GM19468 (cell line): ENCODE measurements at regions not wholly inside any gene's neighbourhood (a gene's known extent, or its start where the extent isn't known, plus 50 kb on each side); places are given as distances from the start of the nearest gene placed in this dataset.

ENCODE experiments used
- ATAC-seq: cut with Tn5 transposase; IDR thresholded peaks from one replicate; pipeline ENCODE4 v1.9.1; 2021; ENCODE audit warnings: mild to moderate bottlenecking, moderate library complexity, moderate number of reproducible peaks; ENCODE audit not compliant: unreplicated experiment; ENCODE audit errors: extremely low read depth

DNA sequence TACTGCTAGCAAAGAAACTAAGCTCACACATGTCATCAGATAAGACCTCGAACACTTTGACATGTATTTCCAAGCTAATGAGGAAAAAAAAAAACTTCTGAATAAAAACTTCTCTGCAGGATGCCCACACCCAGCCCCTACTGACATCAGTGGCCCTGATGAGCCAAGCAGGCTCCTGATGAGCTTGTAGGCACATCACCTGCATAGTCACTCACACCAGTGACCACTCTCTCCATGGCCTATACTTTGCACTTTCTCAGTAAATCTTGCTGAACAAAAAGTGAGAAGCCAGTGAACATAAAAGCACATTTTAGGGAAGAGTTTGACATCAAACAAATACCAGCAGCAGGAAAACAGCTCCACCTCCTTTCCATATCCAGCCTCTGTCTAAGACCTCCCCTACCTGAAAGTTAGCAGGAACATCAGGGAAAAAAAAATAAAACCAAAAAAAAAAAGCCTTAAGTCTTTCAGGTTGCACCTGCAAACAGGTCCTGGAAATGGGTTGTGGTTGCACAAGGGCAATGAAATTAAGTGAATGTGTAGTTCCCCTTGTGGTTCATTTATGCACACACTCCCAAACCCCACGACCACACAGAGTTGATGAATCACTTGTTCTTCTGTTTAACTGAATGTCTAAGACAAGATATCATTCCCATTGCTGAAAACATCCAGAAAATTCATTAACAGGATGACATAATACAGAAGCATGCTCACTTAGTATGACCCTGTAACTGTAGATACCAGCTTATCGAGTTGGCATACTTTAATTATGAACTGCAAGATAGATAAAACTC, 205.2 kb upstream of the PDE1C start:
- peak; percentile 37 for ATAC-seq

DNA sequence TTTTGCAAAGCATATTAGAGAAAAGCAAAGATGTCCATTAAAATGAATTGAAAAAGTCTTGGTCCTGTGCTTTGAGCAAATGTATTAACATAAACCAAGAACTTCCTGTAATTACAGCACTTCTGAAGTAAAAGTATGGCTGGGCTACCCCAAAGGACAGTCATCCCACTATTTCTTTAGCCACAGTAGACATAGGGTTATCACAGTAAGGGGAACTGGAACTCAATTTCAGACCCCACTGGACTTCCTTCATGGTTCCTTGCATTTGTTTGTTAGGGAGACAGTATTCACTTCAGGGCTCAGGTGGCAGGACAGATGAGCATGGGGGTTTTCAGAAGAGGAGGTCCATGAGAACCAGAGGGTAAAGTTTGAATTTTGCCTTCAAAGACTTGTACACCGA, 203.1 kb upstream of the PDE1C start:
- no peak for ATAC-seq

DNA sequence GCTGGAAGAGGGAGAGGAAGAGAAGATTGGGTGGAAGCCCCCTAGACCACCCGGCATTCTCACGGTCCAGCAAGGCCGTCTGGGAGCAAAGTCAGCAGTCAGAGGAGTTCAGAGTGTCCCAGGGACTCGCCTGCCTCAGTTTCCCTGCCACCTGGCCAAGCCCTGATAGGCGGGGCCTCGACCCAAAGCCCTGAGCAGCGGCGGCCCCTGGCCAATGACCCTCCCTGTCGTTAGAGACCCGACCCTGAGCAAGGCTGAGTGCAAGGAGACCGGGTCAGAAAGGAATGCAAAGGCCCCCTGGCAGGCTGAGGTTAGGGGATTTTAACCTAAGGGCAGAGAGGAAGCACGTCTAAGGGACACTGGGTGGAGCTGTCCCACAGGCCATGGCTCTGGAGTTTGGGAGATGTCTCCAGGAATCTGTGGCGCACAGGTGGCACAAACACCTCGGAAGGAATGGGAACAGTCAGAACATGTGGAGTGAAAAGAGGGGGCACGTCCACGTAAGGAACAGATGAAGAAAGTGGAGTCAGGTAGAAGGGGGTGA, 196.8 kb upstream of the PDE1C start:
- no peak for ATAC-seq

DNA sequence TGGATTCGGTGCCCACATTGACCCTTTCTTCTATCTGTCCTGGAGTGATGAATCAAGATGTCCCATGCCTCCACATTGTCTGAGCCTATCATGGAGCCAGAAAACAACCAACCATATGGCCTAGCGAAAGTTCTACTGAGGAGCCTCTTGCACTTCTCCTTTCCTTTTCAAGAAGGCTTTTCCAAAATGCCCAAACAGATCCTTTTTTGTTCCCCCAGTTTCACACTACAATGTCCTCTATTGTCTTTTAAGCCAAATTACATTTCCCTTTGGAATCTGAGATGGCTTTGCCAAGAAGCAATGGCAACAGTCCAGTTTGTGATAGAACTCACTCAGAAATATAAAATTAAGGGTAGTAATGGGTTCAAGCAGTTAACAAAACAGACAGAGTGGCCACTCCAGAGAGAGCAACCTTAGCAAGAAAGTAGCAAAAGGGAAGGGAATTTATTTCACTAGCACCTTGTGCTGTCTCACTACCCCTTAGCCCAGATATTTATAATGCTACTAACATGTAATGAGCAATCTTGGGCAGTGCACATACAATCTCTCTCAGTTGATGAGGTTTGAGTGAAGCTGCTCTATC, 194.6 kb upstream of the PDE1C start:
- ATAC-seq: no peak

DNA sequence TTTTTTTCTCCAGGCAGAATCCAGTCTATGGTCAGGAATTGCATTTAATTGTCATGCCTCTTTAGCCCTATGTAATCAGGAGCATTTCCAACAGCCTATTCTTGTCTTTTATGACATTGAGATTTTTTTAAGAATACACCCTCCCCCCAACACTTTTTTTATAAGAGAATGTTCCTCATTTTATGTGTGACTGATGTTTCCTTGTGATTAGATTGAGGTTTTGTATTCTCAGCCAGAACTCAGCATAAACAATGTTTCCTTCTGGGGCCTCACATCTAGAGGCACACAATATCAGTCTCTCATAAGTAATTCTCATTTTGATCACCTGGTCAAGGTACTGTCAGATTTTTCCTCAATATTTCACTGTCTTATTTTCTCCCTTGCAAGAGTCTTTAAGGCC, 193.4 kb upstream of the PDE1C start:
- no peak for ATAC-seq

DNA sequence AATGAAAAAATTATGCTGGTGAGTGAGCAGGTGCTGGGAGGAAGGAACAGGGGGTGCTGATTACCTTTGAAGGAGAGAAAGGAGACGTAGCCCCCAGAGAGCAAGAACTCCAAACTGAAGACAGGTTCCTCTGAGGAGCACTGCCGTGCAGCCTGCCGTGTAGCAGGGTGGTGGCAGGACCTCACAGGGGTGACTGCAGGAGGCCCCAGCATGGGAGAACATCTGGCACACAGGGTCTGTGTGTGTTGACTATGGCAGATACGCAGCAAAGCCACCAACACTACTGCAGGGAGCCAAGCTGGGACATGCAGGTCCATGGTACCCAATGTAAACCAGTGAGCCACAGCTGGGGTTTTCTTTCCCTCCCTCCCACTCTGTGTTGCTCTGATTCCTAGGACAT, 192.1 kb upstream of the PDE1C start:
- ATAC-seq: no peak

DNA sequence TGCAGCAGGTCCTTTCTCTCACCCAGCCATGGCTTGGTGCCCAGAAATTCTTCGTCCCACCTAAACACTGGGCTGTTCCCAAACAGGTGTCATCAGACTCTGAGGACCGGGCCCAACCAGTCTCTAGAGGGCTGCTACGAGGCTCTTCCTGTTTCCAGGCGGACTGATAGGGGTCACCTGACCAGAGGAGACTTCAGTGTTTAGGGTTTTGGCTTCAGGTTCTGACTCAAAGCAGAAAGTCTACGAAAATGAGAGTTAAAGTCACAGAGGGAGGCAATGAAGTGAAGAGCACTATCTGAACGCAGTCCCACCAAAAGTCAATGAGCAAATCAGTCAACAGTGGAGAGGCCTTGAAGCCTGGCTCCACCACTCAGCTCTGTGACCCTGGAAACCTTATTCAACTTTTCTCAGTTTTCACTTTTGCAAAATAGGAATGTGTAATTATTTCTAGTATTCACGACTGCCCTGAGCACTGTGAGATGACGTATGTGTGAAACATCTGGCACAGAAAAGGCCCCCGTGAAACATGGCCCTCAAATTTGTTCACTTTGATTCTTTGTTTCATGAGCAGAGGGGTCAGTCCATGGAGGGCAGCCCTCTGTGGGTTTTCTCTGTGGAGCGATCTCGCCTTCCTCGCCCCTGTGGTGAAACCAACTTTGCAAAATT, 189.9 kb upstream of the PDE1C start:
- ATAC-seq: peak; percentile 89

DNA sequence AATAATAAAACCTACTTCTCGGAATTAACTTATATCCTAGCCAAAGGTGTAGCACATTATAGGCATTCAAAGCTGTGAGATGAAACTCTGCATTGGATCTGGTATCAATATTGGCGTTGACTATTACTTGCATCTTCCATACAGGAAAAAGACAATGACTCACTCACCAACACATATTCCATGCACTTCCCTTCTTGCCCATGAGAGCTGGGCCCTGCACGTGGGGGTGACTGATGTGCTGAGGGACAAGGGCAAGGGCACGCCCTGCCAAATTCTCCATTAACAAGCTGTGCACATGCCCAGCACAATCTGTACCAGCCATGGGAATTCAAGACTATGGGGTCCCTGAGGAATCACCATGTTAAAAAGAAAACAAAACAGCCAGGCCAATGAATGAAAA, 188.1 kb upstream of the PDE1C start:
- no peak for ATAC-seq

DNA sequence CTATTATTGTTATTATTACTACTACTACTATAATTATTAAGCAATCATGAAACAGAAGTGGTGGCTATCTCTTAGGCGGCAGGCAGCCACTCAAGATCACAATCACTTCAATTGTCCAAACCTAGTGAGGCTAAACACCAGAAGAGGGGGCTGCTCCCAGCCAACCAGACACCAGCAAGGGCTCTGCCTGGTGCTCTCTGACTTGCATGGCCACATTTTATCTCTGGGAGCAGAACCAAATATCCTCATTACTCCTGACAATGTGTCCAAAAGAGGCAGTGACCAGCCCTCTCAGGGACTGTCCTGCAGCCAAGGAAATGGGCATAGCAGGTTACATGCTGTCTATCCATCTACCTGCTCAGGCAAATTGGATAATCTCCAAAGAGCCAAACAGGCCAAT, 187.4 kb upstream of the PDE1C start:
- no peak for ATAC-seq

DNA sequence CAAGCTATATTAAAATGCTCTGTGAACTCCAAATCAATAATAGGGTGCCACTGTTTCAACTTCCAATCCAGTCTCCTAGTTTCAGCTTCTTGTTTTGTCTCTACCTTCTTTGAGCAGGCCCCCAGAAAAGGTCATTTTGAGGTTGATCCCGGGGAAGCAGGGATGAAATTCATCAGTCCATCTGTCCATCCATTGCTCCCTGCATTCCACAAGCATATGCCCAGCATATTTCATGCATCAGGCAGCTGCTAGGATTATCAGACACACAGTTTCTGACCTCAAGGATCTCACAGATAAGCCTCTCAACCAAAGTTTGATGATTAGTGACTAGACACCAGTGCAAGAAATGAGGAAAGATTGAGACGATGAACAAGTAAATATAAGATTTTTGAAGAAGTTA, 186.6 kb upstream of the PDE1C start:
- ATAC-seq: no peak

DNA sequence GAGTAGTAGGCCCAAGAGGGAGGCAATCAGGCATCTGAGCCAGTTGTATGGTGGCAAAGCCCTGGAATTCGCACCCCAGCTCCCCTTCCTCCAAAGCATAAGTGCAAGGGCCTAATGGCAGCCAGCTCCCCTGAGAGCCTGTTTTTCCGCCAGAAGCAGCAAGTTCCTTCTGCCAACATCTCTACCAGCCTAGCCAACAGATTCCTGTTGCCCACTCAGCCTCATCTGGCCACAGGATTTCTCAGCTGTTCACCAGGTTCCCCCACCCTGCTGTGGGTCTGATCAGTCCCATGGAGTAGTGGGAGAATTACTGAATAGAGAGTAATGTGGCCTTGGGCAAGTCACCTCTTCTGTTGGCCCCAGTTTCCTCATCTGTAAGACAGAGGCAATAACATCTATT, 186.2 kb upstream of the PDE1C start:
- ATAC-seq: no peak

DNA sequence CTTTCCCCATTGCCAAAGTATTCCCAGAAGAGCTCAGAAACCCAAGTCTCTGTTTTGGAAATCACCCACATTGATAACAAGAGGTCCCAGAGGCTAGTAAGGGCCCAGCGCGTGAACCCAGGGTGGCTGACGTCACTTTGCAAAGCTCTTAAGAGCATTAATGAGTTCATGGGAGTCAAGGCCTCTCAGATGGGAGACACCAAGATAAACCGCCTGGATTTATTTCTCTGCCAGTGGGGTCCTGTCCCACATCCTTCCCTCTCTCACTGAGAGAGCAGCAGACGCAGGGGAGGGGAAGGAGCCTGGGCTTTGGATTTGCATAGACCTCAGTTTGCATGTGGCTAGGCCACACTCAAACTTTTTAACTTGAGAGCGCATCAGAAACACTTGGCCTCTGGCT, 184.8 kb upstream of the PDE1C start:
- ATAC-seq: no peak

DNA sequence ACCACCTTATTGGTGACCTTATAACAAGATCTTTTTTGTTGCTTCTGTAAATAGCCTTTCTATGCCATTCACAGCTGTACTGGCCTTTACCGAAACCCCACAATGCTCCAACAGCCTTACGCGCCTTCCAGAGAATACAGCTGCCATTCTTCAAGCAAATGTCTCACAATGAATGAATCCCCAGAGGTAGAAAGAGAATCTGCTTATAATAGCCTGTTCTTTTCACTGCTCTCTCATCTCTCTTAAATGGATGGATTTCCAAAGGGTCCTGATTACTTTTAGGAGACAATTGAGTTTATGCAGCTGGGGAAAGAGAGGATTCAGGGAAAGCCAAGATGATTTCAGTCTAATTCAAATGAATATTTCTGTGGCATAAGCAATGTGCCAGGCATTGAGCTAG, 183.1 kb upstream of the PDE1C start:
- no peak for ATAC-seq

DNA sequence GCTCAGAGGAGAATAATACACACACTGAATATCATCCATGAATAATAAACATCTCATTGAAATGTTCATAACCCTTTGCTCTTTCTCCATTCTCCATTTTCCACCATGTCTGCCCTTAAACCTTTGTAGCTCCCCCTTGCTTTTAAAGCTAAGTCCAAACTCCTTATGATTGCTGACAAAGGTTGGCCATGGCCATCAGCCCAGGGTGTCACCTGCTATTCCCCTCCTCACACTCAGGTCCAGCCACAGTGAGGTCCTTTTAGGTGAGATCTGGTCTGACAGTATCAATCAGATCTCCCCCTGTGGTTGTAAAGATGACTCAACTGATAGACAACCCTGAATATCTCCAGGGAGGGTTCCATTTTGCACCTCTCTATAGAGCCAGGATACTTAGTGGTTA, 181.5 kb upstream of the PDE1C start:
- no peak for ATAC-seq

DNA sequence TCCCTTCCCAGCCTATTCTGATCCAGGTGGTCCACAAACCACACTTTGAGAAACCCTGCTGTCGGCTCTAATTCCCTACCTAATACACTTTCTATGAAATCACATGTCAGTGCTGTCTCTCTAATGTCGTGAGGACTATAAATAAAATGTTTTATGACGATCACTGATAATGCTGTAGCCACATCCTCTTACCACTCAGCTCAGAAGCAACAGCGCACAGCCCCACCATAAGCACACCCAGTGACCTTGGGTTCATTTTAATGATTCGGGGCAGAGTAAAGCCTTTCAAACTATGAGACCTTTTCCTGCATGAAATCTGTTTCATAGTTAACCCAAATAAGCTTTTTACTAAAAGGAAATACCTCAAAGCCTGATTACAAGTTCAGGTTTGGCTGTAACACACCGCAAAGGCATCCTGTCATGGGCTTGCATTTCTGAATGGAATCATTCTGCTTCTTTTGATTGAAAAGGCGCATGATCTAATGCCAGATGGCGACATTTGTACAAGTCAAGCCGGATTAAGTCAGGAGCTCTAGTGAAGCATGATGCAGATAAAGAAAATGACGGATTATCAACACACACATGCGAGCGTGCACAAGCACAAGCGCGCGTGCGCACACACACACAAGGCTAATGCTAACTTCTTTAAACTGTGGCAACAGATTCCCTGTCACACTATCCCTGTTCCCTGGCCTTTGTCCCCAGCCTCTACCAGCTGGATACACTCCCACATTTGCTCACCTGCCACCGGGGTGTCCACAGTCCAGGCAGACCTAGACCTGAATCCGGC, 180.5 kb upstream of the PDE1C start:
- no peak for ATAC-seq

DNA sequence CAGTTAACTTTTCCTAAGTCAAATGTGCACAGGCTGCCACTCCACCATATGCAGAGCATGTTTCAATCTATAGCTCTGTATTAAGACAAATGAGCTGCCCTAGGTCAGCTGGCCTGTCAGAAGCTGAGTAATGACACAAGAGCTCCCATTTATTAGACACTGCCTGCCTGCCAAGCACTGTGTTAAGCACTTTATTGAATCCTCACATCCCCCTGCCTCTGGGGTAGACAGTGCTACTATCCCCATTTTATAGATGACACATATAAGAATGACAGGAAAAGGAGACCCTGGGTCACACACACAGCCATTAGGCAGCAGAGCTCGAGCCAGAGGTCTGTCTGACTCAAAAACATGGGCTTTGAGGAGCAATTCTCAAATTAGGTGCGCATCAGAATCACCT, 179.8 kb upstream of the PDE1C start:
- no peak for ATAC-seq

DNA sequence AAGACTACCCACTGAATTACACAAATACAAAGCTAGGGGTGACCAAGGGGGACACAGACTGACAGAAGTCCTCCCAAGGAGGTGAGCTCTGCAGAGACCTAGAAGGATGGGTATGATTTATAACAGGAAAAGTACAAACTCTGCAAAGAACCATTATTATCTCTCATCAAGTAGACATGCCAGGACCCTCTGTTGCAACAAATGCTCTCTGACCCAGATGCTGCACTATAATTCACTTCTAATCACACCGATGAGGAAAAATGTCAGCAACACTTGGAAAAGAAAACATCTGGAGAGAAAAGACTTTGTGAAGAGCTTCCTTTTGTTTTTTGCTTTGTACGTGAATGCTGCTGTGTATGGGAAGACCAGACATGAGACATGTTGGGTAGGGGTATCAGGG, 178.3 kb upstream of the PDE1C start:
- ATAC-seq: no peak

DNA sequence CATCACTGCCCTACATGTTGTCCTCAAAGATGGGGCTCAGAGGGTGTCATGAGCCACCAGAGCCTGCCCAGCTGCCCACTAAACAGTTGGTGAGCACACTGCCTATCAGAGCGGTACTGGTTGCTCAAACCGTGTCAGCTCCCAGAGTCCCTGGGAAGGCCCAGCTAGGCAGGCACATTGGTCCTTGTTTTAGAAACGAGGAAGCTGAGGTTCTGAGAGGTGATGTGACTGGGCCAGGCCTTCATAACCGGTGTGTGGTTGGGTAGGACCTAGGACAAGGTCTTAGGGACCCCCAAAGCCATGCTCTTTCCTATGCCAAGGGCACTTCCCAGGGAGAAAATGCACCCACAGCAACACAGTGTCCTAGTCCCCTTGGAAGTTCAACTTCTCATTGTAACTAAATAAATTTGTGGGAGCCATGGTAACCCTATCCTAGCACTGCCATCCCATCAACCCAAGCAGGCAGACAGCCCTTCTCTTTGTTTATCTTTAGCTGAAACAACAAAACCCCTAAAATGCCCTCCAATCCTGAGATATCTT, 174.7 kb upstream of the PDE1C start:
- ATAC-seq: no peak

DNA sequence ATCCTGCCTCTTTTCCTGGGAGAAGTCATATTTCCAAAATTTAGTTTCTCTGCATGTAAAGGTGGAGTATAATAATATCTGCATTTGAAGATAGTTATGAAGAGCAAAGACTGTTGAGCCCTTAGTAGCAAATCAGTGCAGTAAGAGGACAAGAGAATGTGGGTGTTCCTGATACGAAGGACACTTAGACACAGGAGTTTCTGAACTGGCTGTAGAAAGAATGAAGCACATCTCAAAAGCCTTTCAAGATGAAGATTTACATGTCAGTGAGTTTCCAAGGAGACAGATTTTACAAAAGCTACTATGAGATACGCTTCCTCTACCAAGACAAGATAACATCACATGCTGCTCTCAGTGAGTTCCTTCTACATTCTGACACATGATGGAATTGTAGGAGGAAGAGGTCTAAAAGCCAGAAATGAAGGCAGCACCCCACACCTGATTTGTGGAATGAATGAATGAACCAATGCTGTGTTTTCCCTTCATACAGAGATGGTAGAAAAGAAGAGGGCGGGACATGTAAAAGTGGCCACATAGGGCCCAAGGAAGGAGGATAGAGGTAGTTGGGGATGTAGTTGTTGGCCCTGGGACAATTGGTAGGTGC, 173.6 kb upstream of the PDE1C start:
- no peak for ATAC-seq

DNA sequence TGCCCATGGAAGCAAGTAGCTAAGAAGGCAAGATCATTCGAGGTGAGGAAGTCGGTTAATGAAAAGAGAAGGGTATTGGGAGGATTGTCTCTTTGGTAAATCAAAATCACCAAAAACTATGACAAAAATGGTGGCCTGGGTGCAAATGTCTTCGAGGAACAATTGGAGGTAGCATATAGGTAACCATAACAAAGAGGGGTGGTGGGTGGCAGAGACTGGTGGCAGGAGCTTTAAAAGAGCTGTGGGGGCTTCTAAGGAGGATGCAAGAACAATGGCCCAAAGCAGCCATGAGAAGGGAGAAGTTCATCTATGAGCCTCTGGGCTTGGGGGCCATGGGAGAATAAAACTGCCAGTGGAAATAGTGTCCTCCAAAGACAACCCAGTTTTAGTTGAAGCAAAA, 172.2 kb upstream of the PDE1C start:
- no peak for ATAC-seq
